Naive B cell (primary cell): ENCODE measurements at regions not wholly inside any gene's neighbourhood (a gene's known extent, or its start where the extent isn't known, plus 50 kb on each side); places are given as distances from the start of the nearest gene placed in this dataset.

ENCODE experiments used
- ATAC-seq, 2 donors: fragments of 150-1000 bp; cut with Tn5 transposase; 2 replicates each; pipeline ENCODE4 v1.10.0; 2021; ENCODE audit warnings: low read depth in 2 of 2, mild to moderate bottlenecking in 2 of 2, moderate library complexity in 2 of 2
- DNase-seq: peaks from one replicate; pipeline ENCODE4 v3.0.0; 2022
- H3K27ac Mint-ChIP-seq, 6 donors: one replicate each; pipeline ENCODE4 v1.8.0; 2020 to 2022; ENCODE audit warnings: mild to moderate bottlenecking in 6 of 6, mixed read lengths in 6 of 6, moderate library complexity in 5 of 6, inconsistent platforms in 2 of 6
- H3K27me3 Mint-ChIP-seq, 3 donors: one replicate each; pipeline ENCODE4 v1.8.0; 2021 to 2022; ENCODE audit warnings: mixed read lengths in 3 of 3, mild to moderate bottlenecking in 1 of 3
- H3K36me3 Mint-ChIP-seq, 2 donors: one replicate each; pipeline ENCODE4 v1.8.0; 2020 to 2022; ENCODE audit warnings: mixed read lengths in 2 of 2, inconsistent platforms in 1 of 2, mild to moderate bottlenecking in 1 of 2
- H3K4me1 Mint-ChIP-seq, 3 donors: one replicate each; pipeline ENCODE4 v1.8.0; 2020 to 2022; ENCODE audit warnings: mixed read lengths in 3 of 3, inconsistent platforms in 1 of 3, mild to moderate bottlenecking in 1 of 3, moderate library complexity in 1 of 3
- H3K4me3 Mint-ChIP-seq, 8 donors: one replicate each; pipeline ENCODE4 v1.8.0; 2020 to 2022; ENCODE audit warnings: mild to moderate bottlenecking in 8 of 8, mixed read lengths in 8 of 8, moderate library complexity in 8 of 8, inconsistent platforms in 2 of 8
- H3K9me3 Mint-ChIP-seq, 7 donors: one replicate each; pipeline ENCODE4 v1.8.0; 2020 to 2022; ENCODE audit warnings: mixed read lengths in 7 of 7, mild to moderate bottlenecking in 5 of 7, inconsistent platforms in 2 of 7, moderate library complexity in 1 of 7

DNA sequence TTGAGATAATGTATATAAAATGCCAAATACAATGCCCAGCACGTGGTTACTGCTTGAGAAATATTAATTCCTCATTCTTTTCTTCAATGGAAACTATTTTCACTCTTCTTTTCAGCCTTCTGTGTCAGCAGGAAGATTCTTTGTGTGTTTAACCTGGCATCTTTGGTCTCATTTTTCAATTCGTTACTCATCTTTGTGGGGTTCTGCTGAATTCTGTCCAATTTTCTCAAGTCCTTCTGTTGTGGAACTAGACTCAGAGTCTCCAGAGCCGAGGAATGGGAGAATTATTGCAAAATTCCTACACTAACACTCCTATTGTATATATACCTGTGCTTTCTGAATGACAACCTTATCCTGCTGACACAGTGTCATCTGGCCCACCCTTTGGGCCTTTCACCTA is 96.8 kb upstream of the RGMA start:
- no peaks in the 10 kb centered on the region for H3K9me3 Mint-ChIP-seq
- H3K4me3 Mint-ChIP-seq, result no peak overlapping the region
- ATAC-seq (no peak), DNase-seq (no peak)
- H3K4me1 Mint-ChIP-seq, result no peaks in the 10 kb centered on the region
- no peaks in the 10 kb centered on the region for H3K36me3 Mint-ChIP-seq
- H3K27me3 Mint-ChIP-seq, result peaks cover 0 to 4% (median 0%) of the 10 kb centered on the region in 3 donors
- no peak overlapping the region for H3K27ac Mint-ChIP-seq

DNA sequence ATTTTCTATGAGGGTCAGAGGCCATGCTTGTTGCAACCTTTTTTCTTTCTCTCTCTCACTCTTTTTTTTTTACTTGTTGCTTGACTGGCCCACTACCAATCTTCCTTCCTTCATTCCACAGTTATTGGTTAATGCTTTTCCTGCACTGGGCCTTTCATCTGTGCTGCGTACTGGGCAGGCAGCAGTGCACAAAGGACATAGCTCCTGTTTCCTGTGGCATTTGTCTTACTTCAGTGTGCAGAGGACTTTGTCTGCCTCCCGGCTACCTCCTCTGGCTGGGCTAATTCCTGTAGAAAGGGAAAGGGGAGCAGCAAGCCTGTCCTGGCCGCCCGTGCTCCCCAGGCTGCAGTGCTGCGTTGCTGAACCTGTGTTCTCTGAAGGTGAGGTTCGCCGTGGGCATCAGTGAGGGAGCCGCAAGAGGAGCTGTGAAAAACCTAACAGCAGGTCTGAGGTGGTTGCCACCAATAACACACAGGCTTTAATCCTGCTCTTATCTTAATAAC is 93.7 kb upstream of the RGMA start:
- H3K27me3 Mint-ChIP-seq, result no peaks in the 10 kb centered on the region
- H3K4me3 Mint-ChIP-seq, result no peak overlapping the region
- DNase-seq (no peak), ATAC-seq (no peak)
- H3K36me3 Mint-ChIP-seq, result no peaks in the 10 kb centered on the region
- H3K4me1 Mint-ChIP-seq, result peaks cover 0 to 6% (median 0%) of the 10 kb centered on the region in 3 donors
- H3K9me3 Mint-ChIP-seq, result no peaks in the 10 kb centered on the region
- peak overlapping the region in 1 of 6 donors; percentile 51 for H3K27ac Mint-ChIP-seq

DNA sequence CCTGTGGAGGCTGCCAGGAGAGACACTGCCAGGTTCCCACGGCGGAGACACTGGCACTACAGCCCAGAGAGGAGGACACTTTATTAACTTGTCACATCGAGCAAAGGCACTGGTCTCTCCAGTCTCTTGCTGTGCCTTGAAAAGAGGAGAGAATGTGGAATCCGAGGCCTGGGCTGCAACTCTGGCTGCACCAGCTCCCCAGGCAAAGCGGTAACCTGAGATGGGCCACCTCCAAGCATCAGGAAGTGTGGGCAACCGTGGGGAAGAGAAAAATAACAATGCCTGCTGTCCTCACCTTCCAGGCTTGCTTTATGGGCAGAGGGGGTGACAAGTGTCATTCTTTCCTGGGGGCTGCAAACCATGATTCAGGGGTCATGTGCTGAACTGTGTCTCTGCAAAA is 91.6 kb upstream of the RGMA start:
- H3K9me3 Mint-ChIP-seq, result peaks cover 0 to 2% (median 0%) of the 10 kb centered on the region in 7 donors
- no peak for ATAC-seq
- H3K27ac Mint-ChIP-seq, result no peak overlapping the region
- H3K4me3 Mint-ChIP-seq, result no peak overlapping the region
- H3K4me1 Mint-ChIP-seq, result peaks cover 0 to 6% (median 0%) of the 10 kb centered on the region in 3 donors
- H3K27me3 Mint-ChIP-seq, result peaks cover 1 to 6% (median 3%) of the 10 kb centered on the region in 3 donors
- H3K36me3 Mint-ChIP-seq, result no peaks in the 10 kb centered on the region
- no peak for DNase-seq

DNA sequence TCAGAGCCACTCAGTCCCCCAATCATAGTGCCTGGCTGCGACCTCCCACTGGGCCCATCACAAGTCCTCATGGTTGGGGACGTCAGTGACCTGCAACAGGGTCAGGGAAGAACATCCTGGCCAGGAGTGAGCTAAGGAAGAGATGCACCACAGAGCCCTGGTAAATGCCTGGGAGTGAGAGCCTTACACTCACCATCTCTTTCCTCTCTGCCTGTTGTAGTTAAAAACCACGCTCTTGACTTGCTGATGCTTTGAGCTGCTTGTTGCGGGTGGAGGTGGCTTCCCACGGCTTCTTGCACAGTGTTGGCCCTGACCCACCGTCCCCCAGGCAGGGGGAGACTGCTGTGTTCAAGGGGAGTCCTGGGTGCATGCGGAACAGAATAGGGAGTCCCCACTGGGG is 91.1 kb upstream of the RGMA start:
- H3K4me1 Mint-ChIP-seq, result peaks cover 0 to 6% (median 0%) of the 10 kb centered on the region in 3 donors
- peaks cover 0 to 6% (median 0%) of the 10 kb centered on the region in 7 donors for H3K9me3 Mint-ChIP-seq
- H3K4me3 Mint-ChIP-seq, result no peak overlapping the region
- H3K36me3 Mint-ChIP-seq, result no peaks in the 10 kb centered on the region
- H3K27me3 Mint-ChIP-seq, result peaks cover 7 to 11% (median 9%) of the 10 kb centered on the region in 3 donors
- no peak overlapping the region for H3K27ac Mint-ChIP-seq
- no peak for DNase-seq
- ATAC-seq, result no peak

DNA sequence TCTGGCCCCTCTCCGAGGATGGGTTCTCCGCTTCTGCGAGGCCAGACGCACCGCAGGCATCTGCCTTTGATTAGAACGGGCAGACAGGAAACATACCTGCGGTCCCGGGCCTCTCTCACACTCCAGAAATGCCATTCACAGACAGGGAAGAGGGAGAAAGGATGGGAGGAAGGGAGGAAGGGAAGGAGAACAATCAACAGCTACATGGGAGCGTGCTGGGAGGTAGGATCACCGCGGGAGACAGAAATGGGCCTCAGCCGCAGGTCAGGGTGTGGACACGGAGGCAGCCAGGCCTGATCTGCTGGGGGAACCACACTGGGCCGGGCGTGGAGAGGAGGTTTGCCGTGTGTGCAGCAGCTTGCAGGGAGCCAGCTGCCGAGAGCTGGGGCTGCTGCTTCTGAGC is 90.7 kb upstream of the RGMA start:
- peaks cover 0 to 9% (median 0%) of the 10 kb centered on the region in 7 donors for H3K9me3 Mint-ChIP-seq
- H3K4me3 Mint-ChIP-seq, result no peak overlapping the region
- H3K27me3 Mint-ChIP-seq, result peaks cover 10 to 14% (median 13%) of the 10 kb centered on the region in 3 donors
- no peak overlapping the region for H3K27ac Mint-ChIP-seq
- no peak for DNase-seq
- peaks cover 0 to 6% (median 0%) of the 10 kb centered on the region in 3 donors for H3K4me1 Mint-ChIP-seq
- ATAC-seq, result no peak
- H3K36me3 Mint-ChIP-seq, result no peaks in the 10 kb centered on the region

DNA sequence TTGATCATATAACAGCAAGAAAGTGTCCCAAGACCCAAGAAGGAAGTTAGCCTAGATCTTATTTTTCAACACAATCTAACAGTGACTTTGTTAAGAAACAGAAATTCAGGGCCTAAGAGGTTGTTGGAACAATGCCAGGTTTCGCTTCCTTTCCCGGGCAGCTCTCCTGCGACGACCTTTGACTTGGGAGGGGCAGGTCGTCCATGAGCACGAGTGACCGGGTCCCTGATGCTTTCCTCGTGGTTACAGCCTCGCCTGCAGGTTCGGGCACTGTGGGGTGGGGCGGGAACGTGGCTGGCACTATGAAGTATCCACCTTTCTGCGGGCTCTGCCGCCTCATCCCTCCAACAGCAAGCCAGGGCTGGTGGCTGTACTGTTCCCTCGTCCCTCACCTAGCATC is 90.1 kb upstream of the RGMA start:
- Mint-ChIP-seq H3K36me3 (no peaks in the 10 kb centered on the region), H3K9me3 (peaks cover 0 to 9% (median under 1%) of the 10 kb centered on the region in 7 donors), H3K4me1 (peaks cover 0 to 6% (median 0%) of the 10 kb centered on the region in 3 donors), H3K4me3 (no peak overlapping the region), H3K27me3 (peaks cover 10 to 19% (median 14%) of the 10 kb centered on the region in 3 donors), H3K27ac (no peak overlapping the region)
- DNase-seq (no peak), ATAC-seq (no peak)

DNA sequence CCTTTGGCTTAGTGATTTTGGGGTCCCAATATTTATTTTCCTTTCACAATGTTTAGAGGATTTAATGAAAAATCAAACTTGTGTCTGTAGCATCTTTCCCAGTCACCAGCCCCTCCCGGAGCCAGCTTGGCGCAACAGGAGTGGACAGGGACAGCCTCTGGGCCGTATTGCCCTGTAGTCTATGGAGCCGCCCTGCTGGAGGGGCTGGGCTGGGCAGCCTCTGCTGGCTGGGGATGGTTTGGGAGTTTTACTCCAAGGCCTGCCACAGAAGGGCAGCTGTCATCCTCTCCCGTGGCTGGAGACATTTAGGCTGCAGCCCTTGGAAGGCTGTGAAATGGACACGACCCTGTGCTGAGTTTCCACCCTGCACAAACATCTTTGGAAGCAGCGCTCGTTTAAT is 89.4 kb upstream of the RGMA start:
- ATAC-seq, result no peak
- no peak overlapping the region for H3K27ac Mint-ChIP-seq

DNA sequence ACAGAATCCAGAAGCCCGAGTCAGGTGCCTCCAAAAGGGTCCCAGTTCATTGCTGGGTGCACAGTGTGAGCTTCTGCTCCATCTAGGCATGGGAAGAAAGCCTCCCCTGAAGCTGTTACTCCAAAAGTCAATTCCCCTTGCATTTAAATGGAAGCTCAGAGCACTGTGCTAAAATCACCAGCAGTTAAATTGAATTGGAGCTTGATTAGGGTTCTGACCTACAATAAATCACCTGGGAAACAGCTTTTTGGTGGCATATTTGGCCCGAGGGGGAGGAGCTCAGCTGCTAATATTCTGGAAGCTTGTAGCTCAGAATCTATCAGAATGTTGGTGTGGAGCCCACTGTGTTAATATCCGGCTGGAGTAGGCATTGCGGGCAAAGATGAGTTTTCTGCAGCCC is 87.1 kb upstream of the RGMA start:
- DNase-seq, result no peak
- Mint-ChIP-seq H3K4me3 (no peak overlapping the region), H3K9me3 (peaks cover 0 to 9% (median 4%) of the 10 kb centered on the region in 7 donors), H3K27ac (no peak overlapping the region), H3K4me1 (peaks cover 0 to 6% (median 0%) of the 10 kb centered on the region in 3 donors), H3K27me3 (peaks cover 14 to 26% (median 21%) of the 10 kb centered on the region in 3 donors), H3K36me3 (no peaks in the 10 kb centered on the region)
- ATAC-seq, result no peak

More for the DNA sequence above, 89.4 kb upstream of the RGMA start:
- peaks cover 10 to 20% (median 14%) of the 10 kb centered on the region in 3 donors for H3K27me3 Mint-ChIP-seq
- peaks cover 0 to 9% (median 2%) of the 10 kb centered on the region in 7 donors for H3K9me3 Mint-ChIP-seq
- H3K36me3 Mint-ChIP-seq, result no peaks in the 10 kb centered on the region
- H3K4me3 Mint-ChIP-seq, result no peak overlapping the region
- H3K4me1 Mint-ChIP-seq, result peaks cover 0 to 6% (median 0%) of the 10 kb centered on the region in 3 donors
- no peak for DNase-seq

DNA sequence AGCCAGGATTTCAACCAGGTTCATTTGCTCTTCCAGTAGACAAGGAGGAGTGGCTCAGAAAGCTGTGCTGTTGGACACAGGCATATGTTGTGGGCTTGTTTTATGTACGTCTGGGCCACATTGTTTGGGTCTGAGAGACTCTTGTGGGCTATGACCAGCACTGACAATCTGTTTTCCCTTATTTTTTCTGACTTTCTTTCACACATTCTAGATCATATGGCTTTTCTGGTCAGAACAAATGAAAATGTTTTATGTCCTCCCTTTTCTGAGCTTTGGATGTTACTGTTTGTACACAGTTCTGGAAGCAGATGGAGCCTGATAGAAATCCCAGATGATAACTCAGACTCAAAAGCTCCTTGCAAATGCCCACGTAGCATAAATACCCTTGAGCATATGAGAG is 85.8 kb upstream of the RGMA start:
- ATAC-seq (no peak), DNase-seq (no peak)
- peaks cover 0 to 6% (median 0%) of the 10 kb centered on the region in 3 donors for H3K4me1 Mint-ChIP-seq

DNA sequence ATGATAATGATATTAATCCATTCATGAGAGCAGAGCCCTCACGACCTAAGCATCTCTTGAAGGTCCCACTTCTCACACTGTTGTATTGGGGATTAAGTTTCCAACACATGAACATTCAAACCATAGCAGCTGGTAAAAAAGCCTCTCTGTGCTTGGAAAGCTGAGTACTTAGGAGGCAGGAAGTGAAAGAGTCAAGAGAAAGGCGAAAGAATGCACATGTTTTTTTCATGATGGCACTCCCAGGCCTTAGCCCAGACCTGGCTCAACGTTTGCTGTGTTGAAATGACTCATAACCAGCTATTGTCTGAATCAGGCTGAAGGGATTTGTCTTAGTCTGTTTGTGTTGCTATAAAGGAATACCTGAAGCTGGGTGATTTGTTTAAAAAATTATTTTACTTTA is 84.4 kb upstream of the RGMA start:
- peaks cover 21 to 35% (median 28%) of the 10 kb centered on the region in 3 donors for H3K27me3 Mint-ChIP-seq
- ATAC-seq, result no peak
- H3K9me3 Mint-ChIP-seq, result peaks cover 0 to 9% (median 4%) of the 10 kb centered on the region in 7 donors
- H3K36me3 Mint-ChIP-seq, result no peaks in the 10 kb centered on the region
- H3K4me1 Mint-ChIP-seq, result no peaks in the 10 kb centered on the region
- H3K27ac Mint-ChIP-seq, result no peak overlapping the region
- DNase-seq, result no peak
- H3K4me3 Mint-ChIP-seq, result no peak overlapping the region

More for the DNA sequence above, 85.8 kb upstream of the RGMA start:
- H3K27me3 Mint-ChIP-seq, result peaks cover 21 to 31% (median 28%) of the 10 kb centered on the region in 3 donors
- no peak overlapping the region for H3K4me3 Mint-ChIP-seq
- no peaks in the 10 kb centered on the region for H3K36me3 Mint-ChIP-seq
- peaks cover 0 to 9% (median 4%) of the 10 kb centered on the region in 7 donors for H3K9me3 Mint-ChIP-seq
- no peak overlapping the region for H3K27ac Mint-ChIP-seq

DNA sequence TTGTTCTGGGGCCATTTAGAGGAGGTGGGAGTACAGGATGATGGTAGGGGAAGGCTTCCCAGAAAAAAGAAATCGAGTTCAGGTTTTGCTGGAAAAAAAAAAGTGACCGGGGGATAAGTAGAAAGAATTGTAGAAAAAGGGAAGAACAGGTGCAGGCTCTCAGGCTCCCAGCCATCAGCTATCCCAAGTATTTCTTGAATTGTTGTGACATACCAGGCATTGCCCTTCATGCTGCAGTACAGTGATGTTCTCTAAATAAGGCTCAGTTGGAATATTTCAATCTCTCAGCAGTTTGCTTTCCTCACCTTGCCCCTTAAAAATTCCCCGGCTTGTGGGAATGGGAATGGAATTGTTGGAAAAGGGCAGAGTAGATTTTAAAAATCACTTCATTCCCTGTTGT is 82.5 kb upstream of the RGMA start:
- ATAC-seq, result no peak
- Mint-ChIP-seq H3K4me1 (no peaks in the 10 kb centered on the region), H3K27me3 (peaks cover 24 to 35% (median 28%) of the 10 kb centered on the region in 3 donors), H3K36me3 (no peaks in the 10 kb centered on the region), H3K27ac (no peak overlapping the region), H3K4me3 (no peak overlapping the region), H3K9me3 (peaks cover 0 to 9% (median 4%) of the 10 kb centered on the region in 7 donors)
- DNase-seq, result no peak

DNA sequence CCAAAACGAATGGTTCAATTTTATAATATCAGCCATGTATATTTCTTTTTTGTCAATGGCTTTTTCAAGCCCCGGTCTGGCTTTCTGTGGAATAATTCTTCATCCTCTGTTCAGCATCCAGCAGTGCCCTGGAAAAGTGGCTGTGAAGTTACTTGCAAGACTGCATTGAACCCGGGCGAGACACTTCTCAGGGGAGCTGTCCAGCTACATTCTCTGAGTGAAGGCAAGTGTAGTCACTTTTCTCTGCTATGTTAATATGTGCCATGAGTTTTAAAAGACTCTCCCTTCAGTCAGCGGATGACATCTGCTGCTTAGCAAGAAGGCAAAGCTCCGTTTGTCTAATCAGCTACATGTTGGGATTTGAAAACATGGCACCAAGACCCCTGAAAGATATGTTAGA is 81.3 kb upstream of the RGMA start:
- DNase-seq, result no peak
- H3K36me3 Mint-ChIP-seq, result no peaks in the 10 kb centered on the region
- ATAC-seq, result no peak
- H3K9me3 Mint-ChIP-seq, result peaks cover 0 to 4% (median 4%) of the 10 kb centered on the region in 7 donors
- H3K27ac Mint-ChIP-seq, result no peak overlapping the region
- no peak overlapping the region for H3K4me3 Mint-ChIP-seq
- peaks cover 17 to 30% (median 21%) of the 10 kb centered on the region in 3 donors for H3K27me3 Mint-ChIP-seq
- H3K4me1 Mint-ChIP-seq, result no peaks in the 10 kb centered on the region

DNA sequence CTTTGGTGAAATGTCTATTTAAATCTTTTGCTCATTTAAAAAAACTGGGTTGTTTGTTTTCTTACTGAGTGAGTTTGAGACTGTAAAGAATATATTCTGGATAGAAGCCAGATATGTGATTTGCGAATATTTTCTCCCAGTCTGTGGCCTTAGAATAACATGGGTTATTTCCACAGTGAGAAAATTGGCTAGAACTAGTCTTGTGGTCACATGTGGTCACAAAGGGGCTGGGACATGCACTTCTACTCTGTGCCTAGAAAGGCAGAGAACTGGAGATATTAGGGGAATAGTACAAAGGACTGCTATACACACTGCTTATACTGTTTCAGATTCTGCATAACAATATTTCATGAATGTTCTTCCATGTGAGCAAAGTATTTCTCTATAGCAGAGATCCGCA is 79.9 kb upstream of the RGMA start:
- no peak for ATAC-seq
- H3K9me3 Mint-ChIP-seq, result peaks cover 0 to 4% (median under 1%) of the 10 kb centered on the region in 7 donors
- no peak overlapping the region for H3K4me3 Mint-ChIP-seq
- no peaks in the 10 kb centered on the region for H3K4me1 Mint-ChIP-seq
- no peaks in the 10 kb centered on the region for H3K36me3 Mint-ChIP-seq
- H3K27me3 Mint-ChIP-seq, result peaks cover 8 to 25% (median 19%) of the 10 kb centered on the region in 3 donors
- no peak for DNase-seq
- H3K27ac Mint-ChIP-seq, result no peak overlapping the region

DNA sequence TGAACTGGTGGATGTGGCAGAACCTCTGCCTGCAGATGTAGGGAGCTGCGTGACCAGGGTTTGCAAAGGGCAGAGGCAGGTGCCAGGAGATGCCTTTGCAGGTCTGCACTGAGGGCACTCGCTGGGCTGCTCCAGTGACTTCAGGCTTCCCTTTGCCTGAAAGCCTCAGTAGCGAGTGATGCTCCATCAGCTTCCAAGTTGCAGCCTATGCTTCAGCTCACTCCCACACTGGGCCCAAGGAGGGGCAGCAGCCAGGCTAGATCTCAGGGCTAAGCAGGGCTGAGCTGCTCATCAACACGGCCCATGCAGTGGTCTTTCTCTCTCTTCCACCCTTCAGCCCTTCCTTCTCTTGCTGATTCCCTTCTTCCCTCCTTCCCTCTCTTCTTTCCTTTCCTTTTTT is 78.3 kb upstream of the RGMA start:
- Mint-ChIP-seq H3K4me3 (no peak overlapping the region), H3K36me3 (no peaks in the 10 kb centered on the region), H3K27me3 (peaks cover 8 to 25% (median 19%) of the 10 kb centered on the region in 3 donors), H3K4me1 (no peaks in the 10 kb centered on the region), H3K27ac (no peak overlapping the region), H3K9me3 (peaks cover 0 to 2% (median 0%) of the 10 kb centered on the region in 7 donors)
- no peak for DNase-seq
- no peak for ATAC-seq
